Trophoblast cell (in vitro differentiated cells and primary cell): ENCODE measurements at regions not wholly inside any gene's neighbourhood (a gene's known extent, or its start where the extent isn't known, plus 50 kb on each side); places are given as distances from the start of the nearest gene placed in this dataset.
A peak's percentile ranks its signal among the peaks of the same experiment; 100 is the strongest.

ENCODE experiments used
- DNase-seq, 2 donors: peaks; one replicate each; pipeline ENCODE4 v3.0.0-alpha.2; 2016
- H2AFZ ChIP-seq: 2 replicates; pipeline ENCODE4 v1.6.1; 2013; ENCODE audit warnings: low read length, moderate library complexity, mild to moderate bottlenecking; ENCODE audit not compliant: insufficient read depth, poor library complexity
- H2AK5ac ChIP-seq: 2 replicates; pipeline ENCODE4 v1.6.1; 2013; ENCODE audit warnings: mild to moderate bottlenecking, low read length
- H2BK120ac ChIP-seq: 2 replicates; pipeline ENCODE4 v1.6.1; 2013; ENCODE audit warnings: low read length, mild to moderate bottlenecking, moderate library complexity; ENCODE audit not compliant: insufficient read depth, poor library complexity
- H2BK12ac ChIP-seq: 2 replicates; pipeline ENCODE4 v1.6.1; 2013; ENCODE audit warnings: mild to moderate bottlenecking, low read length, moderate library complexity
- H2BK5ac ChIP-seq: 2 replicates; pipeline ENCODE4 v1.6.1; 2013; ENCODE audit warnings: low read length, low read depth, moderate library complexity, mild to moderate bottlenecking; ENCODE audit not compliant: poor library complexity
- H3K14ac ChIP-seq: 2 replicates; pipeline ENCODE4 v1.6.1; 2013; ENCODE audit warnings: mild to moderate bottlenecking, low read length
- H3K18ac ChIP-seq: 2 replicates; pipeline ENCODE4 v1.6.1; 2013; ENCODE audit warnings: mild to moderate bottlenecking, low read length
- H3K23ac ChIP-seq: 2 replicates; pipeline ENCODE4 v1.6.1; 2013; ENCODE audit warnings: low read length
- H3K27ac ChIP-seq: 2 replicates; pipeline ENCODE4 v1.5.1; 2013; ENCODE audit warnings: low read depth, mild to moderate bottlenecking, inconsistent platforms, low read length, moderate library complexity
- H3K27me3 ChIP-seq: 2 replicates; pipeline ENCODE4 v1.6.1; 2013; ENCODE audit warnings: inconsistent platforms, mild to moderate bottlenecking, low read length, moderate library complexity; ENCODE audit not compliant: insufficient read depth
- H3K36me3 ChIP-seq, 2 experiments: 1 replicate in 1 of 2; 2 replicates in 1 of 2; pipeline ENCODE4 v1.6.1; 2013; ENCODE audit warnings: low read length in 2 of 2, mild to moderate bottlenecking in 2 of 2, moderate library complexity in 1 of 2; ENCODE audit not compliant: insufficient read depth in 2 of 2, control insufficient read depth in 1 of 2
- H3K4ac ChIP-seq: 2 replicates; pipeline ENCODE4 v1.6.1; 2013; ENCODE audit warnings: low read depth, mild to moderate bottlenecking, low read length, moderate library complexity
- H3K4me1 ChIP-seq, 2 experiments: 1 replicate in 1 of 2; 2 replicates in 1 of 2; pipeline ENCODE4 v1.6.1; 2013; ENCODE audit warnings: low read length in 2 of 2, mild to moderate bottlenecking in 2 of 2, moderate library complexity in 1 of 2; ENCODE audit not compliant: insufficient read depth in 2 of 2, control insufficient read depth in 1 of 2
- H3K4me2 ChIP-seq: 2 replicates; pipeline ENCODE4 v1.6.1; 2013; ENCODE audit warnings: inconsistent platforms, mild to moderate bottlenecking, low read length, moderate library complexity
- H3K4me3 ChIP-seq: 2 replicates; pipeline ENCODE4 v1.5.1; 2013; ENCODE audit warnings: mild to moderate bottlenecking, low read depth, low read length, inconsistent platforms
- H3K79me1 ChIP-seq: one replicate; pipeline ENCODE4 v1.6.1; 2013; ENCODE audit warnings: low read length
- H3K79me2 ChIP-seq: 2 replicates; pipeline ENCODE4 v1.6.1; 2013; ENCODE audit warnings: low read length, mild to moderate bottlenecking; ENCODE audit not compliant: control insufficient read depth, insufficient read depth, poor library complexity
- H3K9ac ChIP-seq: 2 replicates; pipeline ENCODE4 v1.6.1; 2013; ENCODE audit warnings: mild to moderate bottlenecking, low read length
- H3K9me3 ChIP-seq: 2 replicates; pipeline ENCODE4 v1.6.1; 2013; ENCODE audit warnings: low read depth, mild to moderate bottlenecking, control low read depth, inconsistent platforms, low read length; ENCODE audit not compliant: insufficient read depth
- H4K12ac ChIP-seq: 2 replicates; pipeline ENCODE4 v1.6.1; 2013; ENCODE audit warnings: low read depth, mild to moderate bottlenecking, low read length, moderate library complexity
- H4K8ac ChIP-seq: 2 replicates; pipeline ENCODE4 v1.6.1; 2013; ENCODE audit warnings: low read depth, mild to moderate bottlenecking, low read length, moderate library complexity
- H4K91ac ChIP-seq: one replicate; pipeline ENCODE4 v1.6.1; 2013; ENCODE audit warnings: low read depth, mild to moderate bottlenecking, low read length, moderate library complexity
- WGBS: extraction: QIAGEN DNeasy Blood & Tissue Kit; methylation state at CpG from one replicate; pipeline ENCODE4 v1.1.7; 2013; ENCODE audit warnings: missing lambda C conversion rate; ENCODE audit not compliant: insufficient read length, insufficient coverage; ENCODE audit errors: extremely low coverage; 5-methylcytosine and 5-hydroxymethylcytosine counted together

DNA sequence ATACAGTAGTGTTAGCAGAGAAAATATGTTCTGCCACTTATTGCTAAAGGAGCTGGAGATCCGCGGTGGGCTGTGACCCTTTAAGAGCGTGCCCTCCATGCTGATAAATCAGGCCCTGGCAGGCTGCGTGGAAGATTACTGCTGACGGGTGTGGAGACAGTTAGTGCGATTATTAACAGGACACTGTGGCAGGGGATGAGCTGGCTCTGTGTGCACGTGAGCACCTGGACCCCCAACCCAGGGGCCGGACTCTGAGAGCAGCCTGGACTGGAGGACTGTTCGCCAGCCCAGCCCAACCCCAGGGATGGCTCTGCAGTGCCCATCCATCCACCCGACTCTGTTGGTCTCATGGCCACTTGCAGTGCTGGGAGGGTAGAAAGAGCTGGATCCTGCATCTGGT, 162.0 kb downstream of the MELK start:
- H2BK120ac ChIP-seq = no peak overlapping the region
- no peak overlapping the region for H2BK12ac ChIP-seq
- no peak overlapping the region for H3K14ac ChIP-seq
- H3K23ac ChIP-seq = no peak overlapping the region
- H2AFZ ChIP-seq = no peak overlapping the region
- H3K9me3 ChIP-seq = peaks cover under 1% of the 10 kb centered on the region
- no peak overlapping the region for H2AK5ac ChIP-seq
- no peak overlapping the region for H4K8ac ChIP-seq
- H3K4me2 ChIP-seq = no peak overlapping the region
- H3K4me3 ChIP-seq = no peak overlapping the region
- H4K12ac ChIP-seq = no peak overlapping the region
- H3K79me1 ChIP-seq = no peaks in the 10 kb centered on the region
- no peak overlapping the region for H2BK5ac ChIP-seq
- no peak overlapping the region for H3K27ac ChIP-seq
- DNase-seq = no peak
- no peaks in the 10 kb centered on the region for H3K4me1 ChIP-seq
- no peaks in the 10 kb centered on the region for H3K36me3 ChIP-seq
- H3K27me3 ChIP-seq = no peaks in the 10 kb centered on the region
- no peak overlapping the region for H3K4ac ChIP-seq
- peak overlapping the region; percentile 66 for H3K9ac ChIP-seq
- no CpG with 5 or more reads among the region's 10 CpGs for WGBS
- H3K79me2 ChIP-seq = no peaks in the 10 kb centered on the region
- H3K18ac ChIP-seq = no peak overlapping the region
- H4K91ac ChIP-seq = no peak overlapping the region

GRCh38 chr9:36736648-36737047, 164.0 kb downstream of the MELK start:
- Histone ChIP-seq H3K79me2 (no peaks in the 10 kb centered on the region), H2BK5ac (no peak overlapping the region), H3K23ac (no peak overlapping the region), H3K27me3 (no peaks in the 10 kb centered on the region), H2AK5ac (no peak overlapping the region), H3K18ac (no peak overlapping the region), H2AFZ (no peak overlapping the region), H3K14ac (no peak overlapping the region), H4K12ac (no peak overlapping the region), H3K9ac (no peak overlapping the region), H3K27ac (no peak overlapping the region), H3K4me2 (no peak overlapping the region), H3K4me1 (no peaks in the 10 kb centered on the region), H2BK120ac (no peak overlapping the region), H3K79me1 (no peaks in the 10 kb centered on the region), H3K36me3 (no peaks in the 10 kb centered on the region), H2BK12ac (no peak overlapping the region), H3K9me3 (peaks cover 2% of the 10 kb centered on the region), H4K8ac (no peak overlapping the region), H3K4me3 (no peak overlapping the region), H4K91ac (no peak overlapping the region), H3K4ac (no peak overlapping the region)
- WGBS = no CpG with 5 or more reads among the region's 5 CpGs
- DNase-seq = no peak

GRCh38 chr9:36738318-36738976, 165.8 kb downstream of the MELK start:
- H3K79me1 ChIP-seq = no peaks in the 10 kb centered on the region
- no peak overlapping the region for H2AK5ac ChIP-seq
- no peak overlapping the region for H2BK5ac ChIP-seq
- no peaks in the 10 kb centered on the region for H3K27me3 ChIP-seq
- H3K18ac ChIP-seq = no peak overlapping the region
- no peak overlapping the region for H2BK12ac ChIP-seq
- no peaks in the 10 kb centered on the region for H3K4me1 ChIP-seq
- no peak overlapping the region for H4K91ac ChIP-seq
- H3K36me3 ChIP-seq = no peaks in the 10 kb centered on the region
- H3K9me3 ChIP-seq = peaks cover 2% of the 10 kb centered on the region
- no peak overlapping the region for H3K9ac ChIP-seq
- H2AFZ ChIP-seq = no peak overlapping the region
- no peak overlapping the region for H4K8ac ChIP-seq
- H3K27ac ChIP-seq = no peak overlapping the region
- H3K4me3 ChIP-seq = no peak overlapping the region
- no CpG with 5 or more reads among the region's 11 CpGs for WGBS
- H3K23ac ChIP-seq = no peak overlapping the region
- no peak overlapping the region for H3K4ac ChIP-seq
- DNase-seq = no peak
- no peaks in the 10 kb centered on the region for H3K79me2 ChIP-seq
- H2BK120ac ChIP-seq = no peak overlapping the region
- no peak overlapping the region for H3K4me2 ChIP-seq
- H4K12ac ChIP-seq = no peak overlapping the region
- H3K14ac ChIP-seq = no peak overlapping the region

DNA sequence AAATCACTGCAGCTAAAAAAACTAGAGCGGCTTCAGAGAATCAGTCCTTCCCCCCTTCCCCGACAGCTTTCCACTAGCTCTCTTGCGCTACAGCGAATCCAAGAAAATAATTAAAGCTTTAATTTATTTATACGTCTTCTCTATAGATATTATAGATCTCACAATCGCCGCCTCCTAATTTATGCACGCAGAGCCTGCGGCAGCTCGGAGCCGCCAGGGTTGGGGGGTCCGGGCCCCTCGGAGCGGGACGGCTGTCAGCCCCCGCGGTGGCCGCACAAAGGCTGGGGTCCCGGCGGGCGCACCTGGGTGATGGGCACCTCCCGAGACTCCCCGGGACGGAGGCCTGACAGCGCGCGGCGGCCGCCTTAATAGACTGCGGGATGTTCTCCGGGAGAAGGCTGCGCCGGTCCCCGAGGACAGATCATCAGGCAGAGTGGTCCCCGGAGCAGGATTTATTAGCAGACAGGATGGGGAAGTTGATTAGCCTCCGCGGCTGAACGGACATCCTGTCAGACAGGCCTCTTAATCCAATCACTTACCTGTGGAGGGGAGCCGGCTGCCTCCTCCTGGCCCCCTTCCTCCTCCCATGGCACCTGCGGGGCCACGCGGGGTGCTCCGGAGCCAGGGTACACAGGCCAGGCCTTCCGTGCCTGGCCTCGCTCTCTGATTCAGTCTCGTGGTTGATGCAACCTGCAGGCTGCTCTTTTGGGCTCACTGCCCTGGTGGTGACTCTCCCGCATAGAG, 166.8 kb downstream of the MELK start:
- Histone ChIP-seq H4K91ac (no peak overlapping the region), H2BK12ac (no peak overlapping the region), H3K27me3 (no peaks in the 10 kb centered on the region), H3K9ac (no peak overlapping the region), H3K9me3 (peaks cover 2% of the 10 kb centered on the region), H3K36me3 (no peaks in the 10 kb centered on the region), H2AK5ac (no peak overlapping the region), H3K79me1 (no peaks in the 10 kb centered on the region), H4K12ac (no peak overlapping the region), H3K4me2 (no peak overlapping the region), H4K8ac (no peak overlapping the region), H3K4me1 (no peaks in the 10 kb centered on the region), H3K18ac (no peak overlapping the region), H3K4ac (no peak overlapping the region), H3K4me3 (no peak overlapping the region), H2BK5ac (no peak overlapping the region), H3K79me2 (no peaks in the 10 kb centered on the region), H2AFZ (no peak overlapping the region), H3K27ac (no peak overlapping the region), H2BK120ac (no peak overlapping the region), H3K14ac (no peak overlapping the region), H3K23ac (no peak overlapping the region)
- no peak for DNase-seq
- no CpG with 5 or more reads among the region's 47 CpGs for WGBS
